HCT116 (cell line): ENCODE measurements at regions not wholly inside any gene's neighbourhood (a gene's known extent, or its start where the extent isn't known, plus 50 kb on each side); places are given as distances from the start of the nearest gene placed in this dataset.

Source experiments
- EZH2 ChIP-seq: fragments of 200-600 bp; sonication (generic); IDR thresholded peaks from 2 replicates; pipeline ENCODE4 v1.6.1; 2017; ENCODE audit warnings: antibody characterized with exemption, mixed run types
- JUND ChIP-seq: IDR thresholded peaks from 2 replicates; pipeline ENCODE4 v1.6.1; 2012
- POLR2A ChIP-seq: IDR thresholded peaks from 2 replicates; pipeline ENCODE4 v1.7.0; 2011; ENCODE audit warnings: borderline replicate concordance; ENCODE audit not compliant: insufficient read depth, insufficient read length; ENCODE audit errors: extremely low read depth
- POLR2AphosphoS5 ChIP-seq: IDR thresholded peaks from 2 replicates; pipeline ENCODE4 v1.6.1; 2011; ENCODE audit warnings: mild to moderate bottlenecking, low read depth, low read length, moderate library complexity
- RAD21 ChIP-seq: IDR thresholded peaks from 2 replicates; pipeline ENCODE4 v1.6.1; 2012; ENCODE audit warnings: low read depth, mild to moderate bottlenecking
- SIN3A ChIP-seq: IDR thresholded peaks from 2 replicates; pipeline ENCODE4 v1.6.1; 2012; ENCODE audit warnings: low read depth
- SP1 ChIP-seq: IDR thresholded peaks from 2 replicates; pipeline ENCODE4 v1.6.1; 2012; ENCODE audit warnings: low read depth
- SRF ChIP-seq: IDR thresholded peaks from 2 replicates; pipeline ENCODE4 v1.6.1; 2012; ENCODE audit warnings: low read depth
- ZFX ChIP-seq: fragments of 450-650 bp; IDR thresholded peaks from 2 replicates; pipeline ENCODE4 v1.6.1; 2017
- ZNF274 ChIP-seq: fragments of 200-500 bp; sonication (Bioruptor generic); IDR thresholded peaks from 2 replicates; pipeline ENCODE4 v1.6.1; 2014; ENCODE audit warnings: mild to moderate bottlenecking, low read depth, low read length, inconsistent platforms
- TF ChIP-seq, protein P1 (sequence below), 3 experiments: fragments of 200-600 bp in 1 of 3; sonication (generic) in 1 of 3; IDR thresholded peaks in 2 of 3; conservative IDR thresholded peaks in 1 of 3; 2 replicates each; pipeline ENCODE4 v1.5.1; 2012 to 2017; ENCODE audit warnings: low read depth in 2 of 3, low read length in 2 of 3, antibody characterized with exemption in 1 of 3, borderline replicate concordance in 1 of 3, control low read depth in 1 of 3, mild to moderate bottlenecking in 1 of 3, mixed read lengths in 1 of 3, mixed run types in 1 of 3, moderate library complexity in 1 of 3; ENCODE audit not compliant: insufficient read depth in 1 of 3
- TF ChIP-seq, protein P2 (sequence below): IDR thresholded peaks from 2 replicates; pipeline ENCODE4 v1.6.1; 2012
- TF ChIP-seq, protein P3 (sequence below): IDR thresholded peaks from 2 replicates; pipeline ENCODE4 v1.6.1; 2012
- TF ChIP-seq, protein P4 (sequence below): IDR thresholded peaks from 2 replicates; pipeline ENCODE4 v1.6.1; 2011; ENCODE audit warnings: mild to moderate bottlenecking, low read length, moderate library complexity; ENCODE audit not compliant: insufficient replicate concordance; ENCODE audit errors: extremely low read depth

DNA sequence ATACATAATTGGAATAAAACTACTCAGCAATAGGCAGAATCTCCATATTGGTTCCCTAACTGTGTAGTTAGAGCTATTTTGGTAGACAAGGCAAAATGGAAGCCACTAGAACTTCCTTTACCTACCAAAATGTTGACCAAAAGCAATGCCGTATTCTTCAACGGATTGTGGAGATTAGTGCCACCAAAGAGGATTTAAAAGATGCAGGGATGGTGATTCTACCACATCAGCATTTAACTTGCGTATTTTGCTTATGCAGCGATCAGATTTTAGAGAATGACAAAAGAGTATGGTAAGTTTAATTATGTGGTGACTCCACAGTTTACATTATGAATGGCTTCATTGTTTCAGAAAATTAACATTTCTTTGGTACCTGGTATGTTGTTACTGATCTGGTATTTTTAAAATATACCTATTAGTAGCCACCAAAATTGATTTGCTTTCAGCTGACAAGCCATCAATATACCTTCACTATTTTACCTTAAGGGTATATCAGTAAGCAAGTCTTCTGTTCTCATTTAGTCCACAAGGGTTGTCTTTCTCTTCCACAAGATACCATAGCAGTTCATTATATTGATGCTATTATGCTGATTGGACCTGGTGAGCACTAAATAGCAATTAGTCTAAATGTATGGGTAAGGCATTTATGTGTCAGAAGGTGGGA lies 1910.7 kb upstream of the PRR20A start:
- TF ChIP-seq, protein P1, sequence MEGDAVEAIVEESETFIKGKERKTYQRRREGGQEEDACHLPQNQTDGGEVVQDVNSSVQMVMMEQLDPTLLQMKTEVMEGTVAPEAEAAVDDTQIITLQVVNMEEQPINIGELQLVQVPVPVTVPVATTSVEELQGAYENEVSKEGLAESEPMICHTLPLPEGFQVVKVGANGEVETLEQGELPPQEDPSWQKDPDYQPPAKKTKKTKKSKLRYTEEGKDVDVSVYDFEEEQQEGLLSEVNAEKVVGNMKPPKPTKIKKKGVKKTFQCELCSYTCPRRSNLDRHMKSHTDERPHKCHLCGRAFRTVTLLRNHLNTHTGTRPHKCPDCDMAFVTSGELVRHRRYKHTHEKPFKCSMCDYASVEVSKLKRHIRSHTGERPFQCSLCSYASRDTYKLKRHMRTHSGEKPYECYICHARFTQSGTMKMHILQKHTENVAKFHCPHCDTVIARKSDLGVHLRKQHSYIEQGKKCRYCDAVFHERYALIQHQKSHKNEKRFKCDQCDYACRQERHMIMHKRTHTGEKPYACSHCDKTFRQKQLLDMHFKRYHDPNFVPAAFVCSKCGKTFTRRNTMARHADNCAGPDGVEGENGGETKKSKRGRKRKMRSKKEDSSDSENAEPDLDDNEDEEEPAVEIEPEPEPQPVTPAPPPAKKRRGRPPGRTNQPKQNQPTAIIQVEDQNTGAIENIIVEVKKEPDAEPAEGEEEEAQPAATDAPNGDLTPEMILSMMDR (IDR thresholded peaks at IDR 0.05 in 2 of 3, conservative IDR thresholded peaks at IDR 0.05 in 1 of 3; ENCODE audit: borderline replicate concordance in 1 of 3, insufficient read depth in 1 of 3, low read depth in 2 of 3, low read length in 2 of 3) = no peak
- TF ChIP-seq JUND (no peak), SIN3A (no peak), POLR2AphosphoS5 (no peak), SP1 (no peak), POLR2A (no peak), ZFX (no peak), ZNF274 (no peak), RAD21 (no peak), SRF (no peak), EZH2 (no peak)
- TF ChIP-seq, protein P2, sequence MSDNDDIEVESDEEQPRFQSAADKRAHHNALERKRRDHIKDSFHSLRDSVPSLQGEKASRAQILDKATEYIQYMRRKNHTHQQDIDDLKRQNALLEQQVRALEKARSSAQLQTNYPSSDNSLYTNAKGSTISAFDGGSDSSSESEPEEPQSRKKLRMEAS = no peak
- TF ChIP-seq, protein P3, sequence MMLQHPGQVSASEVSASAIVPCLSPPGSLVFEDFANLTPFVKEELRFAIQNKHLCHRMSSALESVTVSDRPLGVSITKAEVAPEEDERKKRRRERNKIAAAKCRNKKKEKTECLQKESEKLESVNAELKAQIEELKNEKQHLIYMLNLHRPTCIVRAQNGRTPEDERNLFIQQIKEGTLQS = no peak
- TF ChIP-seq, protein P4, sequence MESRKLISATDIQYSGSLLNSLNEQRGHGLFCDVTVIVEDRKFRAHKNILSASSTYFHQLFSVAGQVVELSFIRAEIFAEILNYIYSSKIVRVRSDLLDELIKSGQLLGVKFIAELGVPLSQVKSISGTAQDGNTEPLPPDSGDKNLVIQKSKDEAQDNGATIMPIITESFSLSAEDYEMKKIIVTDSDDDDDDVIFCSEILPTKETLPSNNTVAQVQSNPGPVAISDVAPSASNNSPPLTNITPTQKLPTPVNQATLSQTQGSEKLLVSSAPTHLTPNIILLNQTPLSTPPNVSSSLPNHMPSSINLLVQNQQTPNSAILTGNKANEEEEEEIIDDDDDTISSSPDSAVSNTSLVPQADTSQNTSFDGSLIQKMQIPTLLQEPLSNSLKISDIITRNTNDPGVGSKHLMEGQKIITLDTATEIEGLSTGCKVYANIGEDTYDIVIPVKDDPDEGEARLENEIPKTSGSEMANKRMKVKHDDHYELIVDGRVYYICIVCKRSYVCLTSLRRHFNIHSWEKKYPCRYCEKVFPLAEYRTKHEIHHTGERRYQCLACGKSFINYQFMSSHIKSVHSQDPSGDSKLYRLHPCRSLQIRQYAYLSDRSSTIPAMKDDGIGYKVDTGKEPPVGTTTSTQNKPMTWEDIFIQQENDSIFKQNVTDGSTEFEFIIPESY = no peak
